ENCODE measurements at regions not wholly inside any gene's neighbourhood (a gene's known extent, or its start where the extent isn't known, plus 50 kb on each side); places are given as distances from the start of the nearest gene placed in this dataset.
"Not testable (repeated sequence)": the region's sequence is repeated elsewhere in the genome, so short reads cannot be mapped to it uniquely, and the experiment has no call there.

GRCh38 chr1:182210417-182210816 is 148.9 kb upstream of the ZNF648 start:
- H3K27ac ChIP-seq (ENCODE audit: low read length), result no peak overlapping the region
- no peak overlapping the region for H3K9ac ChIP-seq (ENCODE audit: low read length in 2 of 2)
- no peaks in the 10 kb centered on the region for H3K9me3 ChIP-seq (ENCODE audit: control insufficient read depth in 2 of 2, low read length in 2 of 2)
- no peak overlapping the region for H3K4me3 ChIP-seq (ENCODE audit: low read length in 2 of 2)
- no peaks in the 10 kb centered on the region for H3K27me3 ChIP-seq (ENCODE audit: control insufficient read depth in 1 of 2, insufficient read depth in 2 of 2, low read length in 2 of 2)
- H3K36me3 ChIP-seq (ENCODE audit: control insufficient read depth in 2 of 2, insufficient read depth in 2 of 2, low read length in 2 of 2), result no peaks in the 10 kb centered on the region
- H3K4me1 ChIP-seq (ENCODE audit: control insufficient read depth, insufficient read depth, low read length), result peaks cover 6% of the 10 kb centered on the region

- H3K4me1 ChIP-seq (ENCODE audit: control insufficient read depth, insufficient read depth, low read length), result peaks cover 6% of the 10 kb centered on the region
- H3K9me3 ChIP-seq (ENCODE audit: control insufficient read depth in 2 of 2, low read length in 2 of 2), result no peaks in the 10 kb centered on the region
- H3K36me3 ChIP-seq (ENCODE audit: control insufficient read depth in 2 of 2, insufficient read depth in 2 of 2, low read length in 2 of 2), result no peaks in the 10 kb centered on the region
- H3K4me3 ChIP-seq (ENCODE audit: low read length in 2 of 2), result no peak overlapping the region
- H3K9ac ChIP-seq (ENCODE audit: low read length in 2 of 2), result no peak overlapping the region
- peak overlapping the region; percentile 42 for H3K27ac ChIP-seq (ENCODE audit: low read length)
- no peaks in the 10 kb centered on the region for H3K27me3 ChIP-seq (ENCODE audit: control insufficient read depth in 1 of 2, insufficient read depth in 2 of 2, low read length in 2 of 2)
These were observed 145.8 kb upstream of the ZNF648 start for GRCh38 chr1:182207300-182207699.

DNA sequence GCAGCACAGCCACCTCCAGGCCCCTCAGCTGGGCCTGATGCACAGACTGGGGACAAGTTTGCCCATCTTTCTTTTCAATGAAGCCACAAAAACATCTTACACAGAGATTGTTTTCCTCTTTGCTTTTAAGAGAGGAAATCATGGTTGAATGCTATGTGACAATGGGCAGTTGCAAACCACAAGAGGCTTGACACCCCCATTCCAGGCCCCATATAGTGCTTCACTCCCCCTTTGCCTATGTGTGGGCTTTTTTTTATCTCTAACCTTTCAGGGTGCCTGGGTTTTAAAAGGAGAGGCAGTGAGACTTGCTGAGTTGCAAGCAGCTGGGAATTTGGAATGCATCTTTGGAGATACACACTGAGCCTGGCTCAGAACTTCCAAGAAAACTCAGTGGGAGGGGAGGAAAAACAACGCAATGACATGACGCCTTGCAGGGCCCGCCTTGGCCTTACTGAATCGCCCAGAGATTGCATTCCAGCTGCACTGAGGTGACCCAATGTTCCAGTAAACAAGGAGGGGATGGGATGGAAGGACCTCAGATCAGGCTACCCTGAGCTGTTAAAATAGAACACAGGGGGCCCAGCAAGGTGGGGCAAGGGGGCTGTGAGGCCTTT is 145.2 kb upstream of the ZNF648 start:
- Histone ChIP-seq H3K4me1 (ENCODE audit: control insufficient read depth, insufficient read depth, low read length) (peaks cover 6% of the 10 kb centered on the region), H3K27me3 (ENCODE audit: control insufficient read depth in 1 of 2, insufficient read depth in 2 of 2, low read length in 2 of 2) (no peaks in the 10 kb centered on the region), H3K27ac (ENCODE audit: low read length) (peak overlapping the region; percentile 42), H3K9ac (ENCODE audit: low read length in 2 of 2) (no peak overlapping the region), H3K36me3 (ENCODE audit: control insufficient read depth in 2 of 2, insufficient read depth in 2 of 2, low read length in 2 of 2) (no peaks in the 10 kb centered on the region), H3K4me3 (ENCODE audit: low read length in 2 of 2) (no peak overlapping the region), H3K9me3 (ENCODE audit: control insufficient read depth in 2 of 2, low read length in 2 of 2) (no peaks in the 10 kb centered on the region)

GRCh38 chr1:182205351-182206022 is 144.0 kb upstream of the ZNF648 start:
- H3K27me3 ChIP-seq (ENCODE audit: control insufficient read depth in 1 of 2, insufficient read depth in 2 of 2, low read length in 2 of 2), result no peaks in the 10 kb centered on the region
- peak overlapping the region; percentile 42 for H3K27ac ChIP-seq (ENCODE audit: low read length)
- peaks cover 6% of the 10 kb centered on the region for H3K4me1 ChIP-seq (ENCODE audit: control insufficient read depth, insufficient read depth, low read length)
- no peak overlapping the region for H3K9ac ChIP-seq (ENCODE audit: low read length in 2 of 2)
- no peaks in the 10 kb centered on the region for H3K36me3 ChIP-seq (ENCODE audit: control insufficient read depth in 2 of 2, insufficient read depth in 2 of 2, low read length in 2 of 2)
- H3K4me3 ChIP-seq (ENCODE audit: low read length in 2 of 2), result no peak overlapping the region
- H3K9me3 ChIP-seq (ENCODE audit: control insufficient read depth in 2 of 2, low read length in 2 of 2), result no peaks in the 10 kb centered on the region

GRCh38 chr1:182203191-182203875 is 141.8 kb upstream of the ZNF648 start:
- Histone ChIP-seq H3K4me1 (ENCODE audit: control insufficient read depth, insufficient read depth, low read length) (peaks cover 6% of the 10 kb centered on the region), H3K36me3 (ENCODE audit: control insufficient read depth in 2 of 2, insufficient read depth in 2 of 2, low read length in 2 of 2) (no peaks in the 10 kb centered on the region), H3K27me3 (ENCODE audit: control insufficient read depth in 1 of 2, insufficient read depth in 2 of 2, low read length in 2 of 2) (no peaks in the 10 kb centered on the region), H3K9me3 (ENCODE audit: control insufficient read depth in 2 of 2, low read length in 2 of 2) (no peaks in the 10 kb centered on the region), H3K9ac (ENCODE audit: low read length in 2 of 2) (no peak overlapping the region), H3K27ac (ENCODE audit: low read length) (no peak overlapping the region), H3K4me3 (ENCODE audit: low read length in 2 of 2) (no peak overlapping the region)

GRCh38 chr1:182201490-182201889 is 140.0 kb upstream of the ZNF648 start:
- not testable (repeated sequence) for H3K36me3 ChIP-seq (ENCODE audit: control insufficient read depth in 2 of 2, insufficient read depth in 2 of 2, low read length in 2 of 2); H3K27me3 ChIP-seq (ENCODE audit: control insufficient read depth in 1 of 2, insufficient read depth in 2 of 2, low read length in 2 of 2); H3K9ac ChIP-seq (ENCODE audit: low read length in 2 of 2); H3K9me3 ChIP-seq (ENCODE audit: control insufficient read depth in 2 of 2, low read length in 2 of 2); H3K4me3 ChIP-seq (ENCODE audit: low read length in 2 of 2); H3K4me1 ChIP-seq (ENCODE audit: control insufficient read depth, insufficient read depth, low read length); H3K27ac ChIP-seq (ENCODE audit: low read length)

- Histone ChIP-seq H3K27me3 (ENCODE audit: control insufficient read depth in 1 of 2, insufficient read depth in 2 of 2, low read length in 2 of 2) (no peaks in the 10 kb centered on the region), H3K4me3 (ENCODE audit: low read length in 2 of 2) (no peak overlapping the region), H3K36me3 (ENCODE audit: control insufficient read depth in 2 of 2, insufficient read depth in 2 of 2, low read length in 2 of 2) (no peaks in the 10 kb centered on the region), H3K9me3 (ENCODE audit: control insufficient read depth in 2 of 2, low read length in 2 of 2) (no peaks in the 10 kb centered on the region), H3K27ac (ENCODE audit: low read length) (no peak overlapping the region), H3K4me1 (ENCODE audit: control insufficient read depth, insufficient read depth, low read length) (no peaks in the 10 kb centered on the region), H3K9ac (ENCODE audit: low read length in 2 of 2) (no peak overlapping the region)
These were observed 138.7 kb upstream of the ZNF648 start for GRCh38 chr1:182200025-182200812.

DNA sequence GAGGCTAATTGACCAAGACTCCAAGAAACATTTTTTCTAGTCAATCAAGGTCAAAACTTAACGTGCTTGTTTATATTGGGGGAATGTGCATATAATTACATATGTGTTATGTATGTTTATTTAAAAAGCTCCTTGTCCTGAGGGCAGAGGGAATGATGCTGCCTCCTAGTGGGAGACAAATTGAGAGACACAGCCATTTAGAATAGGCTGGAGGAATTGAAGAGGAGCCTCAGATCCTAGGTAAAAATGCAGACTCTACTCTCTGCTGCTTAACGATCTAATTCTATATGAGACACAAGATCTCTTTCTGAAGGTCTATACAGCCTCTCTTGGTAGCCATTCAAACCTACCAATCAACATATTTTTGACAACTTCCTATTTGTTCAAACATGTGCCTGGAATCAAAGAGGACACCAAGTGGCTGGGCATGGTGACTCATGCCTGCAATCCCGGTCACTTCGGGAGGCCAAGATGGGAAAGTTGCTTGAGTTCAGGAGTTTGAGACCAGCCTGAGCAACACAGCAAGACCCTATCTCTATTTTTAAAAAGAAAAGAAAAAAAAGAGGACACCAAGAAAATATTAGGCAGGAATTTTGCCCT is 136.6 kb upstream of the ZNF648 start:
- Histone ChIP-seq H3K9me3 (ENCODE audit: control insufficient read depth in 2 of 2, low read length in 2 of 2) (no peaks in the 10 kb centered on the region), H3K36me3 (ENCODE audit: control insufficient read depth in 2 of 2, insufficient read depth in 2 of 2, low read length in 2 of 2) (no peaks in the 10 kb centered on the region), H3K4me3 (ENCODE audit: low read length in 2 of 2) (no peak overlapping the region), H3K27me3 (ENCODE audit: control insufficient read depth in 1 of 2, insufficient read depth in 2 of 2, low read length in 2 of 2) (no peaks in the 10 kb centered on the region), H3K27ac (ENCODE audit: low read length) (no peak overlapping the region), H3K4me1 (ENCODE audit: control insufficient read depth, insufficient read depth, low read length) (no peaks in the 10 kb centered on the region), H3K9ac (ENCODE audit: low read length in 2 of 2) (no peak overlapping the region)

DNA sequence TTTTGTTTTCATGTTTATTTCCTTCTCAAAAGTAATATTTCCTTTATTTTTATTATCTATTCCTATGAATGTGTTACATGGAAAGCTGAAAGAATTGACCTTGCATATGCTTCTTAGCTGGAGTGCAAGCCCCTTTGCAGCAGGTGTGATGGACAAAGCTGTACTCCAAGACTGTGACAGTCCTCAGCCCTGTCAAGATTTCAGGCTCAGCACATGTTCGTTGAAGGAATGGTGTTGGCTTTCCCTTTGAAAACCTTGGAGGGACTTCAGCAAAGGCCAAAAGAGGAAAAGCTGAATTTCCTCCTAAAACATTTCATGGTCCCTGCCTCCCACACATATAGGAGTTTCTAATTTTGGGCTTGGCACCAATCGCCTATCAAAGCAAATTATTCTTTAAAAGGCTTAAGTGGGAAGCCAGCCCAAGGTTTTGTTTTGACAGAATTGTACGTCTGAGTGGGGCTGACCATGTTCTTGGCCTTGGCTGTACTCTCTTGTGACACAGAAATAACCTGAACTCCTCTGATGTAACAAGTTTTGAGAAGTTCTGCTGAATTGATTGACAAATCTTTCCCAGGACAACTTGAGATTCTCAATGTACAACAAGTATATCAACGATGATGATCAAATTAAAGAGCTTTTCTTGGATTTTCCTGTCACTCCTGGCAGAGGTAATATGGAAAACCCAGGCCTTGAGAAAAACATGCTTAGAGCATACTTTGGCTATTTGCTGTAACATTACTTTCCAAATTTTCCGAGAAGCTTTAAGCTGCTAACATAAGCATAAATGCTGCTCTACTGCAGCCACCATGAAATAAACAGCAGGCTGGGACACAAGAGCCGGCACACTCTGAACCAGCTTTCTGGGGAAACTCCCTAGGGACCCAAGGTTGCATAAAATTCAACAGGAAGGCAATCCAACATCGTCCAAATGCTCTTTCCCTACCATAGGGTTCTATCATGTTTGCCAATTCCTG is 135.7 kb upstream of the ZNF648 start:
- Histone ChIP-seq H3K9ac (ENCODE audit: low read length in 2 of 2) (no peak overlapping the region), H3K4me1 (ENCODE audit: control insufficient read depth, insufficient read depth, low read length) (no peaks in the 10 kb centered on the region), H3K27ac (ENCODE audit: low read length) (peak overlapping the region; percentile 53), H3K4me3 (ENCODE audit: low read length in 2 of 2) (no peak overlapping the region), H3K27me3 (ENCODE audit: control insufficient read depth in 1 of 2, insufficient read depth in 2 of 2, low read length in 2 of 2) (no peaks in the 10 kb centered on the region), H3K9me3 (ENCODE audit: control insufficient read depth in 2 of 2, low read length in 2 of 2) (no peaks in the 10 kb centered on the region), H3K36me3 (ENCODE audit: control insufficient read depth in 2 of 2, insufficient read depth in 2 of 2, low read length in 2 of 2) (no peaks in the 10 kb centered on the region)

Measured in stomach smooth muscle (tissue), 2 donors.